ENCODE measurements at regions not wholly inside any gene's neighbourhood (a gene's known extent, or its start where the extent isn't known, plus 50 kb on each side); places are given as distances from the start of the nearest gene placed in this dataset.
"Not testable (repeated sequence)": the region's sequence is repeated elsewhere in the genome, so short reads cannot be mapped to it uniquely, and the experiment has no call there.

DNA sequence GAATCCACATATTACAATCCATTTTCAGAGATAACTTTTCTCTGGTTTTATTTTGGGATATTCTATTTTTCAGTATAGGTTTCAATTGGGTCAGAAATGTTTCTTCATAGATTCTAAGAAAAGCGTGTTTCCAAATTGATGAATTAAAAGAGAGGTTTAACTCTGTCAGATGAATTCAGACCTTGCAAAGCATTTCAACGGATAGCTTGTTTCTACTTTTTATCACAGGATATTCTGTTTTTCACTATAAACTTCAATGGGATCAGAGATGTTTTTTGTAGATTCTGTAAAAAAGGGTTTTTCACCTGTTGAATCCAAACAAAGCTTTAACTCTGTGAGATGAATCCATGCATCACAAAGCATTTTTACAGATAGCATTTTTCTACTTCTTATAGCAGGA, 1498.1 kb downstream of the UQCRFS1 start:
- no peak for DNase-seq

DNA sequence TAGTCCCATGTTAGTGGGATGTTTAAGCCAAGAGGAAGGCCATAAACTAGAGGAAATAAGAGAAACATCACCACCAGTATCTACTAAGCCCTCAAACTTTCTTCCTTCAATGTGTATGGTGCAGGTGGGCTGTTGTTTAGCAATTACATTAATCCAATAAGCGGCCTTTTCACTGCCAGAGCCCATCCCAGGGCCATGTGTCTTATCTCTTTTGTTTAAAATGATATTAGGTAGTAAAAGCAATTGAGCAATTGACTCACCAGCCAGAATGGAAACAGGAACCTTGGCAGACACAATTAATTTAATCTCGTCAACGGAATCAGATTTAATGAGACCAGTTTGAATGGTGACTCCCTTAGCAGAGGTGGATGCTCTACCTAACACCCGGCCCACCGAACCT, 1503.5 kb downstream of the UQCRFS1 start:
- DNase-seq, result no peak

- not testable (repeated sequence) for DNase-seq
Observed at GRCh38 chr19:27708986-27709385, 1504.0 kb downstream of the UQCRFS1 start.

DNA sequence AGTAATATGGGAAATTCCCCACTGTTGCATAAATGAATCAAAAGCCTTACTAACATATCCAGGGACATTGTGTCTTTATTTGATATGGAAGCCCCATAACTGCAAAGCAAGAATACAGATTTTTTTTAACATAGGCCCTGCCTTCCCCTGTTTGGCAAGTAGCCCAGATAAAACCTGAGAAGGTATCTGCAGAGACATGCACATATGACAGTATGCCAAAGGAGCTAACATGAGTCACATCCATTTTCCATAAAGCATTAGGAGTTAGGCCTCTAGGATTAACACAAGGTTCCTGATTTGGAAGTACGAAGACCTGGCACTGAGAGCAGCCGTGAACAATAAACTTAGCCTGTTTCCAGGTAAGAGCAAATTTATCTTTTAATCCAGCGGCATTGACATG, 1505.9 kb downstream of the UQCRFS1 start:
- DNase-seq, result not testable (repeated sequence)

DNA sequence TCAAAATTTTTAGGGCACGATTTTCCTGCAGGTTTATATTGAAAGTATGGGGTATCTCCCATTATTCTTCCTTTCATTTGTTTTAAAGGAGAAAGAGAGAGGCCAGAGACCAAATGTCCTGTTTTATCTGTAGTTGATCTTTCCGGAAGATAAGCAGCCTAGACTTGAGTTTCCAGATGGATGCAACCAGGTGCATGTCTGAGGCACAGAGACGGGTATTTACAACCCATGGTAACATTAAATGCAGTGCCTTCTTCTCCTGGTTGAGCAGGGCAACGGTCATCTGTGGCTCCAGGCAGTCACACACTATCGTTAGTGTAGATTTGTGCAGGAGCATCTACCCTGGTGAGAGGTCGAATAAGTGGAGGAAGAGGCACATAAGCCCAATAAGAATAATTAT, 1507.1 kb downstream of the UQCRFS1 start:
- DNase-seq, result no peak

GRCh38 chr19:27694361-27695055, 1518.4 kb downstream of the UQCRFS1 start:
- no peak for DNase-seq

- DNase-seq, result no peak
Observed at GRCh38 chr19:27691991-27692390, 1521.0 kb downstream of the UQCRFS1 start.

GRCh38 chr19:27689734-27690241, 1523.2 kb downstream of the UQCRFS1 start:
- DNase-seq, result no peak

DNA sequence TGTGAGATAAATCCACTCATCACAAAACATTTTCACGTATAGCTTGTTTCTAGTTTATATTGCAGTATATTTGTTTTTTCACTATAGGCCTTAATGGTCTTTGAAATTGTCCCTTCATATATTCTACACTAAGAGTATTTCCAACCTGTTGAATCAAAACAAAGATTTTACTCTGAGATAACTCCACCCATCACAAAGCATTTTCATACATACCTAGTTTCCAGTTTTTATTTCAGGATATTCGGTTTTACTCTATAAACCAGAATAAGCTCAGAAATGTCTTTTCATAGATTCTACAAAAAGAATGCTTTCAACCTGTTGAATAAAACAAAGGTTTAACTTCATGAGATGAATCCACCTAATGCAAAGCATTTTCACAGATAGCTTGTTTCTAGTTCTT, 1528.7 kb downstream of the UQCRFS1 start:
- DNase-seq, result no peak

GRCh38 chr19:27681972-27682371, 1531.0 kb downstream of the UQCRFS1 start:
- no peak for DNase-seq

DNA sequence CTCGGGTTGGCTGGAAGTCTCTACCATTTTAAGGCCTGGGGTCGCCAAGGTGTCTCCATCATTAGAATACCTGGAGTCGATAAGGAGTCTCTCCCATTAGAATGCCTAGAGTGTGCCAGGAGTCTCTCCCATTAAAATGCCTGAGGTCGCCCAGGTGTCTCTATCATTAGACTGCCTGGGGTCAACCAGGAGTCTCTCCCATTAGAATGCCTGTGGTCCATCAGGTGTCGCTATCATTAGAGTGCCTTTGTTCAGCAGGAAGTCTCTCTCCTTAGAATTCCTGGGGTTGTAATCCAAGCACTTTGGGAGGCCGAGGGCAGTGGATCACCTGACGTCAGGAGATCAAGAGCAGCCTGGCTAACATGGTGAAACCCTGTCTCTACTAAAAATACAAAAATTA, 1533.0 kb downstream of the UQCRFS1 start:
- no peak for DNase-seq

GRCh38 chr19:27679399-27679798, 1533.6 kb downstream of the UQCRFS1 start:
- DNase-seq, result no peak

GRCh38 chr19:27676877-27677276, 1536.1 kb downstream of the UQCRFS1 start:
- no peak for DNase-seq

GRCh38 chr19:27676334-27676733, 1536.6 kb downstream of the UQCRFS1 start:
- no peak for DNase-seq

DNA sequence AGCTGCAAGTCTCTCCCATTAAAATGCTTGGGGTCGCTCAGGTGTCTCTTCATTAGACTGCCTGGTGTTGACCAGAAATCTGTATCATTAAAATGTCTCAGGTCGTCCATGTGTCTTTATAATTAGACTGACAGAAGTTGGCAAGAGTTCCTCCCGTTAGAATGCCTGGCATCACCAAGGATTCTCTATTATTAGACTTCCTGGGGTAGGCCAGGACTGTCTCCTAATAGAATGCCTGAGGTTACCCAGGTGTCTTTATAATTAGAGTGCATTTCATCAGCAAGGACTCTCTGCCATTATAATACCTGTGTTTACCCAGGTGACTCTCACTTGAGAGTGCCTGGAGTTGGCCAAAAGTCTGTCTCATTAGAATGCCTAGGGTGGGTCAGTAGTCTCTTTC, 1537.2 kb downstream of the UQCRFS1 start:
- no peak for DNase-seq

DNA sequence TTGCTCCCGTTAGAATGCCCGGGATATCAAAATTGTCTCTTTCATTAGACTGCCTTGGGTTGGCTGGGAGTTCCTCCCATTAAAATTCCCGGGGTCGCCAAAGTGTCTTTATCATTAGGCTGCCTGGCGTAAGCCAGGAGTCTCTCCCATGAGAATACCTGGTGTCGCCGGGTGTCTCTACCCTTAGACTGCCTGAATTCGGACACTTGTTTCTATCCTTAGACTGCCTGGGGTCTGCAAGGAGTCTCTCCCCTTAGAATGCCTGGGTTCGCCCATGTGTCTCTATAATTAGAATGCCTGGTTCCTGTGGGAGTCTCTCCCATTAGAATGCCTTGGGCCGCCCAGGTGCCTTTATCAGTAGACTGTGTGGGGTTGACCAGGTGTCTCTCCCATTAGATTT, 1538.2 kb downstream of the UQCRFS1 start:
- DNase-seq, result no peak

DNA sequence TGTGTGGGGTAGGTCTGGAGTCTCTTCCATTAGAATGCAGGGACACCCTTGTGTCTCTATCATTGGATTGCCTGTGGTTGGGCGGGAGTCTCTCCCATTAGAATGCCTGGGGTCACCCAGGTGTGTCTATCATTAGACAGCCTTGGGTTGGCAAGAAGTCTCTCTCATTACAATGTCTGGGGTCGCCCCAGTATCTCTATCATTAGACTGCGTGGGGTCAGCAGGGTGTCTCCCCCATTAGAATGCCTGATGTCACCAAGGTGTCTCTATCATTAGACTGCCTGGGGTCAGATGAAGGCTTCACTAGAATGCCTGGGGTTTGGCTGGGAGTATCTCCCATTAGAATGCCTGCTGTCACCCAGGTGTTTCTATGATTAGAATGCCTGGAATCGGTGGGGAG, 1539.0 kb downstream of the UQCRFS1 start:
- DNase-seq, result no peak

DNA sequence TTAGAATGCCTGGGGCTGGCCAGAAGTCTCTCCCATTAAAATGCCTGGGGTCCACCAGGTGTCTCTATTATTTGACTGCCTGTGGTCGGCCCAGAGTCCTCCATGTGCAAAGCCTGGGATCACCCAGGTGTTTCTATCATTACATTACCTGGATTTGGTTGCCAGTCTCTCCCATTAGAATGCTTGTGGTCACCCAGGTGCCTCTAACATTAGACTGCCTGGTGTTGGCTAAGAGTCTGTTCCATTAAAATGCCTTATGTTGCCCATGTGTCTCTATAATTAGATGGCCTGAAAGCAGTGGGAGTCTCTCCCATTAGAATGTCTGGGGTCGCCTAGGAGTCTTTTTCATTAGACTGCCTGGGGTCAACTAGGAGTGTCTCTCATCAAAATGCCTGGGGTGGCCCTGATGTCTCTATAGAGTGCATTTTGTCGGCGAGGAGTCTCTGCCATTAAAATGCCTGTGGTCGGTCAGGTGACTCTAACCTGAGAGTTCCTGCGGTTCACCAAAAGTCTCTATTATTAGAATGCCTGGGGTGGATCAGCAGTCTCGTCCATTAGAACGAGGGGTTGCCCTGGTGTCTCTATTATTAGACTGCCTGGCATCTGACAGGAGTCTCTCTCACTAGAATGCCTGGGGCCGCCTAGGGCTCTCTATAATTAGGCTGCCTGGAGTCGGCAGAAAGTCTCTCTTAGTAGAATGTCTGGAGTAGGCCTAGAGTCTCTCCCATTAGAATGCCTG, 1540.5 kb downstream of the UQCRFS1 start:
- no peak for DNase-seq

DNA sequence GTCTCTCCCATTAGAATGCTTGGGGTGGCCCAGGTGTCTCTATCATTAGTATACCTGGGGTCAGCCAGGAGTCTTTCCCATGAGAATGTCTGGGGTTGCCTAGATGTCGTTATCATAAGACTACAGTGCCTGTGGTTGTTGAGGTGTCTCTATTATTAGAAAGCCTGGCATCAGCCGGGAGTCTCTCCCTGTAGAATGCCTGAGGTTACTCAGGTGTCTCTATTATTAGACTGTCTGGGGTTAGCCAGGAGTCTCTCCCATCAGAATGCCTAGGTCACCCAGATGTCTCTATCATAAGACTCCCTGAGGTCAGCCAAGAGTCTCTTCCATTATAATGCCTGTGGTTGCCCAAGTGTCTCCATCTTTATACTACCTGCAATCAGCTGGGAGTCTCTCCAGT, 1541.1 kb downstream of the UQCRFS1 start:
- no peak for DNase-seq

DNA sequence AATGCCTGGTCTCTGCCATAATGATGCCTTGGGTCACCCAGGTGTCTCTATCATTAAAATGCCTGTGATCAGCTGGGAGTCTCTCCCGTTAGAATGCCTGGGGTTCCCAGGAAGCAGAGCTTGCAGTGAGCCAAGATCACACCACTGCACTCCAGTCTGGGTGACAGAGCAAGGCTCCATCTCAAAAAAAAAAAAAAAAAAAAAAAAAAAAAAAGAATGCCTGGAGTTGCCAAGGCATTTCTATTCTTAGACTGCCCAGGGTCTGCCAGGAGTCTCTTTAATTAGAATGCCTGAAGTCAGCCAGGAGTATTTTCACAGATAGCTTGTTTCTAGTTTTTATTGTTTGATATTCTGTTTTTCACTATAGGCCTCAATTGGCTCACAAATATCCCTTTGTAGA, 1552.5 kb downstream of the UQCRFS1 start:
- DNase-seq, result no peak

- no peak for DNase-seq
Observed at GRCh38 chr19:27657271-27658051, 1555.5 kb downstream of the UQCRFS1 start.

- no peak for DNase-seq
Observed at GRCh38 chr19:27654266-27654990, 1558.5 kb downstream of the UQCRFS1 start.

- DNase-seq, result no peak
Observed at GRCh38 chr19:27652796-27653195, 1560.2 kb downstream of the UQCRFS1 start.

Measured in NCI-H2081 treated with DMSO at 0.1 percent for 48 hours (cell line).